Mucosa of descending colon (tissue), 3 donors: ENCODE measurements at regions not wholly inside any gene's neighbourhood (a gene's known extent, or its start where the extent isn't known, plus 50 kb on each side); places are given as distances from the start of the nearest gene placed in this dataset.

ENCODE experiments used
- ATAC-seq: fragments of 200-7000 bp; cut with Tn5 transposase; one replicate; pipeline ENCODE4 v1.9.1; 2020; ENCODE audit warnings: mild to moderate bottlenecking, moderate library complexity
- DNase-seq, 3 donors: peaks; one replicate each; pipeline ENCODE4 v3.0.0-alpha.2; 2020
- H3K36me3 ChIP-seq: fragments of 200-600 bp; one replicate; pipeline ENCODE4 v1.8.0; 2021; ENCODE audit warnings: low read depth, mild to moderate bottlenecking
- H3K4me1 ChIP-seq: fragments of 200-600 bp; one replicate; pipeline ENCODE4 v1.8.0; 2021; ENCODE audit warnings: low read depth, mild to moderate bottlenecking
- H3K4me3 ChIP-seq: fragments of 200-600 bp; one replicate; pipeline ENCODE4 v1.8.0; 2021; ENCODE audit warnings: mild to moderate bottlenecking
- H3K9me3 ChIP-seq: fragments of 200-600 bp; one replicate; pipeline ENCODE4 v1.8.0; 2021; ENCODE audit warnings: mild to moderate bottlenecking
- CTCF ChIP-seq: fragments of 200-600 bp; IDR thresholded peaks from one replicate; pipeline ENCODE4 v1.8.0; 2022; ENCODE audit warnings: antibody characterized with exemption, mild to moderate bottlenecking
- intact Hi-C, 2 donors: fragments of 100-400 bp; cut with DNase I in 1 of 2; cut with micrococcal nuclease in 1 of 2; formaldehyde crosslinking; loops; one replicate each; pipeline versions ENCODE4 v1.11.0 to v1.11.1; 2022; cut with DNase I, micrococcal nuclease
- donor health status: DM: no; HTN: no; CAD: no; lungs with moderate emphysema.
- donor health status: DM: no; HTN: no; CAD: no.
- donor health status: DM: no; HTN: yes; CAD: no.

DNA sequence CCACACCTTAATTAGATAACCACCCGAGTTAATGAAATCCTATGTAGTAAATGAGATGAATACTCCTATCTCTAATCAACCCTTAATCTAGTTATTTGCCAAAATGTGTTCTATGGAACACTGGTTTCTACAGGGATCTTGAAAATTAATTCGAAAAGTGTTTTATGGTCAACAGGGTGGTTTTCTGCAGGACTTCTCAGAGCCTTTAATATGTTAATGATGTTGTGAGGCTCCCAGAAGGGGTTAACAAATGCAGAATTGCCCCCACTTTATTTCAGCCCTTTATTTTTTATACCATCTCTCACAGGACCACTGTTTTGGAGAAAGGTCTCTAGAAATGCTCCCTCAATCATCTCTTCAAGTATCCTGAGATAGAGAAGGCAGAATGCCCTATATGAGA, 153.1 kb upstream of the RPH3A start:
- TF ChIP-seq CTCF, result no peak
- DNase-seq (no peak), ATAC-seq (no peak)
- Histone ChIP-seq H3K9me3 (no peaks in the 10 kb centered on the region), H3K36me3 (no peaks in the 10 kb centered on the region), H3K4me1 (no peaks in the 10 kb centered on the region), H3K4me3 (no peak overlapping the region)
- intact Hi-C loops, result no loop called here

DNA sequence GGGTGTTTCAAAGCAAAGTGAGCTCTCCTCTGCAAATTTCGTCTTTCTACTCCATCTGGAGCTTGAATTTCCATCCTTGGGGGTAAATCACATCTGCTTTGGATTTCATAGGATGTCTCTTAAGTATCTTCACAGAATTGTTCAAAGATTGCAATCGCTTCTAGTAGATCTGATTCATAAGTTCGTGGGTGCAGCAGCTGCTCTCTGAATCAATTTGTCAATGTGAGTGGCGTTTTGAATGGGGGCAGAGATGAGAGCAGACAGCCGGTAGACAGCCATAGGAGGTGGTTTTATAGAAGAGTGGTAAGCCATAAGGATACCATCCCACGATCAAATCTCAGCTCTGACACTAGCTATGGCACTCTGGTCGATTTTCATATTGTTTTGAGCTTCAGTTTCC, 146.0 kb upstream of the RPH3A start:
- intact Hi-C loops, result no loop called here

GRCh38 chr12:112656141-112656540, 135.4 kb upstream of the RPH3A start:
- Histone ChIP-seq H3K4me1 (no peaks in the 10 kb centered on the region), H3K4me3 (no peak overlapping the region), H3K9me3 (no peaks in the 10 kb centered on the region), H3K36me3 (no peaks in the 10 kb centered on the region)
- TF ChIP-seq CTCF, result no peak
- intact Hi-C loops, result no loop called here
- ATAC-seq (no peak), DNase-seq (no peak)

More for the DNA sequence above, 146.0 kb upstream of the RPH3A start:
- no peaks in the 10 kb centered on the region for H3K9me3 ChIP-seq
- ATAC-seq, result no peak
- TF ChIP-seq CTCF, result no peak
- H3K36me3 ChIP-seq, result no peaks in the 10 kb centered on the region
- DNase-seq, result no peak
- no peaks in the 10 kb centered on the region for H3K4me1 ChIP-seq
- no peak overlapping the region for H3K4me3 ChIP-seq

DNA sequence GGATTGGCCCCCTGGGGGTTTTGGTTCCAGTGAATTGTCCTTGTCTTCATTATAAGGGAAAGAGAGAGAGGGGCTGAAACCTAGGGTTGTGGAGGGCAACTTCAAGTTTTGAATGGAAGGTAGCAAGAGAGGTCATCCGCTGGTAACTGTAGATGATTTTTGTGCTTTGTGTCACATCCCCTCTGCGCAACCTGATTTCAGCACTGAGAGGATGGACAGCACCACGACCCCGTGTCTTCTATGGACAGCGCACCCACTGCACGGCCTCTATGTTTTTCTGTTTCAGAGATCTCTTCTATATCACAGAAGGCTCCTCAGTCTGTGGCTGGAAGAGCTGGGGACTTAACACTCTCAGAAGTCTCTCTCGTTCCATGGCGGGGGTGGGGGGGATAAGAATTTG, 127.0 kb upstream of the RPH3A start:
- DNase-seq (peak in 1 of 3 donors; percentile 1), ATAC-seq (no peak)
- Histone ChIP-seq H3K36me3 (no peaks in the 10 kb centered on the region), H3K4me3 (no peak overlapping the region), H3K9me3 (no peaks in the 10 kb centered on the region), H3K4me1 (no peaks in the 10 kb centered on the region)
- intact Hi-C loops, result no loop called here
- TF ChIP-seq CTCF, result no peak

- ATAC-seq (no peak), DNase-seq (no peak)
- intact Hi-C loops, result no loop called here
- Histone ChIP-seq H3K9me3 (no peaks in the 10 kb centered on the region), H3K4me1 (no peaks in the 10 kb centered on the region), H3K4me3 (no peak overlapping the region), H3K36me3 (no peaks in the 10 kb centered on the region)
- TF ChIP-seq CTCF, result no peak
These were observed 125.6 kb upstream of the RPH3A start for GRCh38 chr12:112665958-112666357.

GRCh38 chr12:112671564-112671963, 120.0 kb upstream of the RPH3A start:
- no peak for TF ChIP-seq CTCF
- ATAC-seq (no peak), DNase-seq (no peak)
- Histone ChIP-seq H3K36me3 (no peaks in the 10 kb centered on the region), H3K9me3 (no peaks in the 10 kb centered on the region), H3K4me1 (no peaks in the 10 kb centered on the region), H3K4me3 (no peak overlapping the region)
- intact Hi-C loops, result no loop called here
